ENCODE measurements at regions not wholly inside any gene's neighbourhood (a gene's known extent, or its start where the extent isn't known, plus 50 kb on each side); places are given as distances from the start of the nearest gene placed in this dataset.

GRCh38 chr21:32135401-32136363 is 143.2 kb downstream of the MIS18A start:
- no peak for TF ChIP-seq CTCF (IDR thresholded peaks at IDR 0.05; ENCODE audit: insufficient read depth, low read depth, low read length)
- TF ChIP-seq EZH2 (IDR thresholded peaks at IDR 0.05; ENCODE audit: insufficient read depth, low read length): no peak
- Histone ChIP-seq H2AFZ (ENCODE audit: low read depth, low read length) (no peak overlapping the region), H4K20me1 (ENCODE audit: insufficient read depth, low read length) (no peaks in the 10 kb centered on the region), H3K36me3 (ENCODE audit: insufficient read depth, low read length) (no peaks in the 10 kb centered on the region), H3K27me3 (ENCODE audit: insufficient read depth, low read length) (no peaks in the 10 kb centered on the region), H3K4me3 (ENCODE audit: insufficient read depth, low read depth, low read length) (peak overlapping the region; percentile 31), H3K9me3 (ENCODE audit: insufficient read depth, low read depth, low read length) (no peaks in the 10 kb centered on the region), H3K4me2 (ENCODE audit: low read length) (peak overlapping the region; percentile 80), H3K9ac (ENCODE audit: low read length) (no peak overlapping the region), H3K4me1 (ENCODE audit: insufficient read depth, low read length) (peaks cover 8% of the 10 kb centered on the region), H3K79me2 (ENCODE audit: insufficient read depth, low read length) (no peaks in the 10 kb centered on the region), H3K27ac (ENCODE audit: low read depth, low read length) (no peak overlapping the region)
- peak; percentile 41 for DNase-seq (ENCODE audit: low read depth)
- Mint-ChIP-seq H3K27ac (ENCODE audit: unreplicated experiment) (no peak overlapping the region), H3K9me3 (ENCODE audit: unreplicated experiment) (peaks cover 2% of the 10 kb centered on the region), H3K36me3 (ENCODE audit: low read depth, unreplicated experiment) (no peaks in the 10 kb centered on the region), H3K27me3 (ENCODE audit: low read depth, unreplicated experiment) (peaks cover 10% of the 10 kb centered on the region), H3K4me1 (ENCODE audit: low read depth, unreplicated experiment) (peaks cover 11% of the 10 kb centered on the region), H3K4me3 (ENCODE audit: unreplicated experiment) (no peak overlapping the region)
- no peak for FAIRE-seq

DNA sequence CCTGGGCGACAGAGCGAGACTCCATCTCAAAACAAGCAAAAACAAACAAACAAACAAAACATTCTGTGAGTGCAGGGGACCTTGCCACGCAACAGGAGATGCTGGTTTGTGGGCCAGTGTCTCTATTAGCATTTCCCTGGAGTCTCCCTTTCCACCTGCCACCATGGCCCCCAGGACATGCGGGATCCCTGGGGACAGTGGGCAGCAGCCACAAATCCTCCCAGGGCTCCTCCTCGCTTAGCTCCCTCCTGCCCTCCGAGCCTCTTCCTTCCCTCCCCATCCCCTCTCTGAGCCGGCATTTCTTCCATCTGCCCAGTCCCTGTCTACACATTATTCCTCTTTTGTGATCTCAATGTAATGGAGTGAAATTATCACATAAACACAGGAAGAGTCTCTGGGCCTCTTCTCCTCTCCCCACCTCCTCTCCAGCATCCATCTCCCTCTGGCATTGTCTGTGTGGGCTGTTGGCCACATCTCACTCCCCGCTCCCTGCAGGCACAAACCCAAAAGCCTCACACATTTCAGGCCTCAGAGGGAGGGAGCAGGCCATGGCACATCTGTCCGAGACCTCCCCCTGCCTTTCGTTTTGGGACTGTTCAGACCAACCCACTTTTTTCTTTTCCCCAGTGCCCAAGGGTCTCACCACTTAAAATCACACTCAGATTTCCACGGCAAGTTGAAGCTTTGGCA is 144.3 kb downstream of the MIS18A start:
- Histone ChIP-seq H3K4me3 (ENCODE audit: insufficient read depth, low read depth, low read length) (no peak overlapping the region), H3K79me2 (ENCODE audit: insufficient read depth, low read length) (no peaks in the 10 kb centered on the region), H3K27me3 (ENCODE audit: insufficient read depth, low read length) (no peaks in the 10 kb centered on the region), H3K27ac (ENCODE audit: low read depth, low read length) (no peak overlapping the region), H2AFZ (ENCODE audit: low read depth, low read length) (no peak overlapping the region), H3K4me1 (ENCODE audit: insufficient read depth, low read length) (peaks cover 8% of the 10 kb centered on the region), H3K9me3 (ENCODE audit: insufficient read depth, low read depth, low read length) (no peaks in the 10 kb centered on the region), H3K9ac (ENCODE audit: low read length) (no peak overlapping the region), H3K4me2 (ENCODE audit: low read length) (peak overlapping the region; percentile 80), H3K36me3 (ENCODE audit: insufficient read depth, low read length) (no peaks in the 10 kb centered on the region), H4K20me1 (ENCODE audit: insufficient read depth, low read length) (no peaks in the 10 kb centered on the region)
- peaks cover 10% of the 10 kb centered on the region for H3K27me3 Mint-ChIP-seq (ENCODE audit: low read depth, unreplicated experiment)
- no peak overlapping the region for H3K4me3 Mint-ChIP-seq (ENCODE audit: unreplicated experiment)
- peaks cover 2% of the 10 kb centered on the region for H3K9me3 Mint-ChIP-seq (ENCODE audit: unreplicated experiment)
- no peak for TF ChIP-seq EZH2 (IDR thresholded peaks at IDR 0.05; ENCODE audit: insufficient read depth, low read length)
- TF ChIP-seq CTCF (IDR thresholded peaks at IDR 0.05; ENCODE audit: insufficient read depth, low read depth, low read length): no peak
- no peak for FAIRE-seq
- DNase-seq (ENCODE audit: low read depth): no peak
- peaks cover 11% of the 10 kb centered on the region for H3K4me1 Mint-ChIP-seq (ENCODE audit: low read depth, unreplicated experiment)
- H3K27ac Mint-ChIP-seq (ENCODE audit: unreplicated experiment): no peak overlapping the region
- H3K36me3 Mint-ChIP-seq (ENCODE audit: low read depth, unreplicated experiment): no peaks in the 10 kb centered on the region
